GM10248 (cell line): ENCODE measurements at regions not wholly inside any gene's neighbourhood (a gene's known extent, or its start where the extent isn't known, plus 50 kb on each side); places are given as distances from the start of the nearest gene placed in this dataset.
"Not testable (repeated sequence)": the region's sequence is repeated elsewhere in the genome, so short reads cannot be mapped to it uniquely, and the experiment has no call there.

ENCODE experiments used
- CTCF ChIA-PET: fragments of 300-600 bp; sonication (Branson Sonifier 250); formaldehyde crosslinking; extraction: SDS; loops from one replicate; lab custom pipeline; 2021; ENCODE audit warnings: antibody characterized with exemption; lab: Yijun Ruan, JAX
- POLR2A ChIA-PET: fragments of 350-650 bp; sonication (Branson Sonifier 250); formaldehyde crosslinking; extraction: SDS; loops from one replicate; lab custom pipeline; 2020; ENCODE audit warnings: antibody characterized with exemption; lab: Yijun Ruan, JAX
- DNase-seq: peaks from one replicate; pipeline ENCODE4 v3.0.0; 2012; ENCODE audit errors: extremely low spot score
- TF ChIP-seq, protein P1 (sequence below): IDR thresholded peaks from 2 replicates; pipeline ENCODE4 v1.5.1; 2012; ENCODE audit warnings: mild to moderate bottlenecking, low read depth; ENCODE audit errors: extremely low read depth, missing control alignments, control extremely low read depth

DNA sequence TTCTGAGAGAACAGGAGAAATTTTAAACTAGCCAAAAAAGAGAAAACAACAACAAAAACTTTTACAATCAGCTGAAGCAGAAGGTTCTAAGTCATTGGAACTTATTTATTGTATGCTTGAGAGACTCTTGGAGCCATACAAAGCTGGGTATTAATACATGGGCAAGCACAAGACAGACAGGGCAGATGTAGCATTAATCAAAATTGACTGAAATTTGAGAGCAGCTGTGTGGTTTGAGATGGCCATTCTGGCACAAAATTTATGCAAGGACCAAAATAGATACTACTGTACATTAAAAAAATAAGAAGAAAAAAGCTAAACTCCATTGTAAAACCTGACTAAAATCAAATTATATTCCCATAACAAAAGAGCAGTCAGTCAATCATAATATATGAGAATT, 892.5 kb downstream of the PLA2G4A start:
- no peak for DNase-seq
- CTCF ChIA-PET: interaction anchor here (1.1 to 2.3 kb wide), 2 partner anchors 10 to 15 kb away, joined by 3 to 6 read pairs; no protein-coding TSS in a partner anchor
- TF ChIP-seq, protein P1, sequence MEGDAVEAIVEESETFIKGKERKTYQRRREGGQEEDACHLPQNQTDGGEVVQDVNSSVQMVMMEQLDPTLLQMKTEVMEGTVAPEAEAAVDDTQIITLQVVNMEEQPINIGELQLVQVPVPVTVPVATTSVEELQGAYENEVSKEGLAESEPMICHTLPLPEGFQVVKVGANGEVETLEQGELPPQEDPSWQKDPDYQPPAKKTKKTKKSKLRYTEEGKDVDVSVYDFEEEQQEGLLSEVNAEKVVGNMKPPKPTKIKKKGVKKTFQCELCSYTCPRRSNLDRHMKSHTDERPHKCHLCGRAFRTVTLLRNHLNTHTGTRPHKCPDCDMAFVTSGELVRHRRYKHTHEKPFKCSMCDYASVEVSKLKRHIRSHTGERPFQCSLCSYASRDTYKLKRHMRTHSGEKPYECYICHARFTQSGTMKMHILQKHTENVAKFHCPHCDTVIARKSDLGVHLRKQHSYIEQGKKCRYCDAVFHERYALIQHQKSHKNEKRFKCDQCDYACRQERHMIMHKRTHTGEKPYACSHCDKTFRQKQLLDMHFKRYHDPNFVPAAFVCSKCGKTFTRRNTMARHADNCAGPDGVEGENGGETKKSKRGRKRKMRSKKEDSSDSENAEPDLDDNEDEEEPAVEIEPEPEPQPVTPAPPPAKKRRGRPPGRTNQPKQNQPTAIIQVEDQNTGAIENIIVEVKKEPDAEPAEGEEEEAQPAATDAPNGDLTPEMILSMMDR: no peak

DNA sequence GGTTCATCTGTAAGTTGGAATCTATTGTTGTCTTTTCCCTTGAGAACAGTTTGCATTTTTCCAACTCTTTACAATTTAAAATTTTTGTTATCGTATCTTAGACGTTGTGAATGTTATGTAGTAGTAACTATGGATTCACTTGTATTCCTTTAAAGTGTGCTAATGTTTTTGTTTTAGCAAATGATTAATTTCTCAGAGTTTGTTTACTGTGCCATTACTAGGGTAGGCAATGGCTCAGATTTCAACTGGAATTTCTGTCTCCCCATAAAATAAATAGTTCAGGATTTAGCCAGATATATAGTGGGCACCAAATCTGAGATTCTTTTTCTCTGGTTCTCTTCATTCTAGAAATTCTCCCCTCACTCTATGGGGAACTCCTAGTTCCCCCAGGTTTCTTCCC, 896.5 kb downstream of the PLA2G4A start:
- TF ChIP-seq, protein P1: no peak
- DNase-seq: no peak
- CTCF ChIA-PET: interaction anchor here (1.5 to 2.0 kb wide), 2 partner anchors 19 to 24 kb away, joined by 3 to 4 read pairs; no protein-coding TSS in a partner anchor
- POLR2A ChIA-PET: no interaction called here

More for the DNA sequence above, 892.5 kb downstream of the PLA2G4A start:
- POLR2A ChIA-PET: no interaction called here

DNA sequence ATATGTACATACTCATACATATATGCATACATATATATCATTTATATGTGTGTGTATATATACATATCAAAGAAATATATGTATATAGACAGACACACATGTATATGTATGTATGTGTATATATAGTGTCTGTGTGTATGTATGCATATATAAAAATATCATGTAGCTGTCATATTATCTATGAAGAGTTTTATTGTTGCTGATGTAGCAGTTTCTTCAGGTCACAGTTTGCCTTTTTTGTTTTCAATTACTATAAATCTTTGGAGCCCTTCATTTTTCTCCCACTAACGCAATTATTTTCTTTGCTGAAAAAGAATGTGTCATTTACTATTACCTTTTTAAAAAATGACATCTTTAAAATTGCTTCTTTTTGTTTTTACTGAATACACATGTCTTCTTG, 904.5 kb downstream of the PLA2G4A start:
- ChIA-PET CTCF (interaction anchor here (0.9 kb wide), 1 partner anchor 13 kb away, joined by 3 read pairs; no protein-coding TSS in a partner anchor), POLR2A (no interaction called here)
- no peak for DNase-seq
- TF ChIP-seq, protein P1: no peak

DNA sequence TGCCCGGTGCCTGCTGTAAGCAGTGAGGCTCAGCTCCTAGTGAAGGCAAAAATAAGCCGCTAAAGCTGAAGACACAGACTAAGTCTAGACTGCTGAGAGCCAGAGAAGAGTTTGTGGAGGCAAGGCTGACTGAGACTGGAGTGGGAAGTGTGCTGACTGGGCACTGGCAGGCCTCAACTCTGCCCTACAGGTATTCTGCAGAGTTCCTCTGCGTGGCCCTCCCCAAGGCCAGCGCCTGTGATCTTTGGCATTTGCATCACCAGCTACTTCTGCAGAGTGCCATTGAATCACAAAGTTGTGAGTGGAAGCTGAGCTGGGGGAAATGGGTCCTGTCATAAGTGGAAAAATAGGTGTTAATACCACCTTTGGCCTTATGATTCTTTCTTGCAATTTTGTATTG, 905.7 kb downstream of the PLA2G4A start:
- DNase-seq: no peak
- POLR2A ChIA-PET: no interaction called here
- TF ChIP-seq, protein P1: no peak
- CTCF ChIA-PET: no interaction called here

DNA sequence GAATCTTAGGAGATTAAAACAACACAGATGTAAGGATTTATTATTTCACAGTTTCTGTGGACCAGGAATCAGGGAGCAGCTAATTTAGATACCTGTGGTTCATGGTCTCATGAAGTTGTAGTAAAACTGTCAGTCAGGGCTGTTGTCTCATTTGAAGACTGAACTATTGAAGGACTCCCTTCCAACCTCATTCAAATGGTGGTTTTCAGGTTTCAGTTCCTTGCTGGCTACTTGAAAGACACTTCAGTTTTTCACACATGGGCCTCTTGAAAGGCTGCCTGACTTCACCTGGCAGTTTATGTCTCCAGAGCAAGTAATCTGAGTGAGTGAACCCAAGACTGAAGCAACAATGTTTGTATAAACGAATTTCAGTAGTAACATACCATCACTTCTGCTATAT, 915.9 kb downstream of the PLA2G4A start:
- ChIA-PET CTCF (no interaction called here), POLR2A (no interaction called here)
- DNase-seq: peak; percentile 20
- TF ChIP-seq, protein P1: no peak

DNA sequence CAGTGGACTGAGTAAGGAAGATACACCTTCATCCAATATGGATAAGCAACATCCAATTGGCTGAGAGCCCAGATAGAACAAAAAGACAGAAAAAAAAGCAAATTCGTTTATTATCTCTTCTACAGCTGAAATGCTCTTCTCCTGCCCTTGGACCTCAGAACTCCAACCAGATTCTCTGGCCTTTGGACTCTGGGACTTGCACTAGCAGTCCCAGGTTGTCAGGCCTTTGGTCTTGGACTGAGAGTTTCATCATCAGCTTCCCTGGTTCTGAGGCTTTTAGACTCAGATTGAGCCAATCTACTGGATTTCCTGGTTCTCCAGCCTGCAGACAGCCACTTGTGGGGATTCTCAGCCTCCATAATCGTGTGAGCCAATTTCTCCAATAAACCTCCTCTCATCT, 926.8 kb downstream of the PLA2G4A start:
- POLR2A ChIA-PET: no interaction called here
- DNase-seq: no peak
- TF ChIP-seq, protein P1: no peak
- CTCF ChIA-PET: no interaction called here

DNA sequence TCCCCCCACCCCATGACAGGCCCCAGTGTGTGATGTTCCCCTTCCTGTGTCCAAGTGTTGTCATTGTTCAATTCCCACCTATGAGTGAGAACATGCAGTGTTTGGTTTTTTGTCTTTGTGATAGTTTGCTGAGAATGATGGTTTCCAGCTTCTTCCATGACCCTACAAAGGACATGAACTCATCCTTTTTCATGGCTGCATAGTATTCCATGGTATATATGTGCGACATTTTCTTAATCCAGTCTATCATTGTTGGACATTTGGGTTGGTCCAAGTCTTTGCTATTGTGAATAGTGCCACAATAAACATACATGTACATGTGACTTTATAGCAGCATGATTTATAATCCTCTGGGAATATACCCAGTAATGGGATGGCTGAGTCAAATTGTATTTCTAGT, 927.9 kb downstream of the PLA2G4A start:
- POLR2A ChIA-PET, DNase-seq, CTCF ChIA-PET: not testable (repeated sequence)
